Panc1 (cell line): ENCODE measurements at regions not wholly inside any gene's neighbourhood (a gene's known extent, or its start where the extent isn't known, plus 50 kb on each side); places are given as distances from the start of the nearest gene placed in this dataset.

Experiments
- ATAC-seq: fragments of 200-7000 bp; cut with Tn5 transposase; 2 replicates; pipeline ENCODE4 v1.9.1; 2020; ENCODE audit warnings: mild to moderate bottlenecking, moderate library complexity
- BruUV-seq: library from RNA; stranded (reverse); fragments of 400-500 nt; replicated peaks from 2 replicates; lab custom pipeline; 2021; lab: Mats Ljungman, UMichigan
- CTCF ChIA-PET: fragments of 300-600 bp; sonication (Branson Sonifier 250); formaldehyde crosslinking; loops from one replicate; lab custom pipeline; 2022; ENCODE audit warnings: antibody characterized with exemption; lab: Charles Lee
- POLR2A ChIA-PET: fragments of 300-600 bp; sonication (Branson Sonifier 250); formaldehyde crosslinking; loops from one replicate; lab custom pipeline; 2022; ENCODE audit warnings: antibody characterized with exemption; lab: Charles Lee
- DNase-seq: peaks from one replicate; pipeline ENCODE4 v3.0.0-alpha.2; 2010; ENCODE audit warnings: low read depth, low spot score
- H3K27ac ChIP-seq: 2 replicates; pipeline ENCODE4 v1.5.1; 2011; ENCODE audit warnings: mild to moderate bottlenecking, low read length, inconsistent platforms
- H3K27me3 ChIP-seq: fragments of 200-500 bp; sonication (Bioruptor generic); 2 replicates; pipeline ENCODE4 v1.6.0; 2014; ENCODE audit warnings: low read length, inconsistent platforms; ENCODE audit not compliant: control insufficient read depth, insufficient read depth
- H3K36me3 ChIP-seq: fragments of 200-500 bp; sonication (Bioruptor generic); 2 replicates; pipeline ENCODE4 v1.5.1; 2014; ENCODE audit warnings: inconsistent platforms, mild to moderate bottlenecking, low read length, moderate library complexity; ENCODE audit not compliant: control insufficient read depth, insufficient read depth
- H3K4me1 ChIP-seq: 2 replicates; pipeline ENCODE4 v1.5.1; 2011; ENCODE audit warnings: inconsistent platforms, mild to moderate bottlenecking, low read length, moderate library complexity; ENCODE audit not compliant: control insufficient read depth, insufficient read depth
- H3K4me3 ChIP-seq, 2 experiments: 2 replicates each; pipeline ENCODE4 v1.5.1; 2011 to 2012; ENCODE audit warnings: low read depth in 2 of 2, low read length in 2 of 2, mild to moderate bottlenecking in 2 of 2, inconsistent platforms in 1 of 2, moderate library complexity in 1 of 2
- H3K9me3 ChIP-seq: fragments of 200-500 bp; sonication (Bioruptor generic); 2 replicates; pipeline ENCODE4 v1.5.1; 2014; ENCODE audit warnings: low read depth, mild to moderate bottlenecking, inconsistent platforms, low read length, moderate library complexity; ENCODE audit not compliant: control insufficient read depth, insufficient read depth
- POLR2AphosphoS5 ChIP-seq: IDR thresholded peaks from 2 replicates; pipeline ENCODE4 v1.6.1; 2012; ENCODE audit warnings: mild to moderate bottlenecking, low read depth, low read length, moderate library complexity
- SIN3A ChIP-seq: IDR thresholded peaks from 2 replicates; pipeline ENCODE4 v1.6.1; 2012; ENCODE audit warnings: low read depth, mild to moderate bottlenecking, low read length, moderate library complexity, borderline replicate concordance; ENCODE audit not compliant: insufficient read depth
- TCF7L2 ChIP-seq: IDR thresholded peaks from 2 replicates; pipeline ENCODE4 v1.6.1; 2011; ENCODE audit warnings: mild to moderate bottlenecking, low read depth, low read length, inconsistent platforms
- in situ Hi-C: cut with HindIII; loops from 2 replicates; pipeline ENCODE4 v1.10.0; 2016; ENCODE audit warnings: low sequenced_read_pairs, low pct_unique_long_range_greater_than_20kb
- intact Hi-C: fragments of 100-400 bp; cut with micrococcal nuclease; formaldehyde crosslinking; loops from one replicate; pipeline ENCODE4 v1.10.0; 2022; ENCODE audit not compliant: unreplicated experiment
- TF ChIP-seq, protein P1 (sequence below), 2 experiments: IDR thresholded peaks; 2 replicates each; pipeline ENCODE4 v1.6.1; 2011 to 2012; ENCODE audit warnings: low read depth in 2 of 2, control low read depth in 1 of 2, low read length in 1 of 2, mild to moderate bottlenecking in 1 of 2, moderate library complexity in 1 of 2; ENCODE audit not compliant: insufficient read depth in 1 of 2
- TF ChIP-seq, protein P2 (sequence below): fragments of 450-650 bp; IDR thresholded peaks from 2 replicates; pipeline ENCODE4 v1.5.1; 2017; ENCODE audit warnings: mild to moderate bottlenecking

DNA sequence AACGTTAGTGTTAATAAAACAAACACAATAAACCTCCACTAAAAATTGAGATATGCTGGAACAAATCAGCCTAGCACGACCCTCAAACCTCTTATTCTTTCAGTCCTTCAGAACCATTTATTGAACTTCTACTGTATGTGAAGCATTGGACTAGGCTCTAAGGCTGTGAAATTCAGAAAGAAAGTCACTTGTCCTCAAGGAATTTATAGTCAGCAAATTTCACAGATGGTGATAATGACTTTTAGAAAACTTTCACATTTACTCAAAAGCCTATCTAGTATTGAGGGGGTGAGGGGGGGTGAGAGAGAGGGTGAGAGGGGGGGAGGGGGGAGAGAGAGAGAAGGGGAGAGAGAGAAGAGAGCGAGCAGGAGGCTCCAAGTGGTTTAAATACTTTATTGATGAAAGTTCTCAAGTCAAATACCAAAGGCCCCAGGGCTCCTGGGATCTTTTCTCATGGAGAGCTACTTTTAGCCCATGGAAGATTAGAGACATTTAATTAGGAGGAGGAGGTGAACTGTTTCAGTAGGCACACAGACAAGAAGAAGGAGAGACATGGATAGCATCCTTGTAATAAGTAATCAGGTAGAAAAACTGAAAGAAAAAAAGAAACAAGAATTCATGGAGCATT is 66.3 kb upstream of the SSX2IP start:
- POLR2A ChIA-PET: no interaction called here
- CTCF ChIA-PET: interaction anchor here (1.0 to 2.2 kb wide), 5 partner anchors 11 to 250 kb away, joined by 3 to 8 read pairs (median 3); partner anchors contain the start of gene GNG5
- Histone ChIP-seq H3K27me3 (no peaks in the 10 kb centered on the region), H3K36me3 (no peaks in the 10 kb centered on the region), H3K27ac (no peak overlapping the region), H3K4me3 (no peak overlapping the region), H3K9me3 (no peaks in the 10 kb centered on the region), H3K4me1 (no peaks in the 10 kb centered on the region; the same call in 1 of the 2 replicates)
- DNase-seq (no peak), ATAC-seq (no peak)
- intact Hi-C loops (loop anchor here (10.0 kb wide), 1 partner anchor 322 kb away; no protein-coding TSS in a partner anchor), in situ Hi-C loops (loop anchor here (10.0 kb wide), 1 partner anchor 842 kb away; no protein-coding TSS in a partner anchor)
- no TSS peak for BruUV-seq
- TF ChIP-seq POLR2AphosphoS5 (no peak), TCF7L2 (no peak)
- TF ChIP-seq, protein P1, sequence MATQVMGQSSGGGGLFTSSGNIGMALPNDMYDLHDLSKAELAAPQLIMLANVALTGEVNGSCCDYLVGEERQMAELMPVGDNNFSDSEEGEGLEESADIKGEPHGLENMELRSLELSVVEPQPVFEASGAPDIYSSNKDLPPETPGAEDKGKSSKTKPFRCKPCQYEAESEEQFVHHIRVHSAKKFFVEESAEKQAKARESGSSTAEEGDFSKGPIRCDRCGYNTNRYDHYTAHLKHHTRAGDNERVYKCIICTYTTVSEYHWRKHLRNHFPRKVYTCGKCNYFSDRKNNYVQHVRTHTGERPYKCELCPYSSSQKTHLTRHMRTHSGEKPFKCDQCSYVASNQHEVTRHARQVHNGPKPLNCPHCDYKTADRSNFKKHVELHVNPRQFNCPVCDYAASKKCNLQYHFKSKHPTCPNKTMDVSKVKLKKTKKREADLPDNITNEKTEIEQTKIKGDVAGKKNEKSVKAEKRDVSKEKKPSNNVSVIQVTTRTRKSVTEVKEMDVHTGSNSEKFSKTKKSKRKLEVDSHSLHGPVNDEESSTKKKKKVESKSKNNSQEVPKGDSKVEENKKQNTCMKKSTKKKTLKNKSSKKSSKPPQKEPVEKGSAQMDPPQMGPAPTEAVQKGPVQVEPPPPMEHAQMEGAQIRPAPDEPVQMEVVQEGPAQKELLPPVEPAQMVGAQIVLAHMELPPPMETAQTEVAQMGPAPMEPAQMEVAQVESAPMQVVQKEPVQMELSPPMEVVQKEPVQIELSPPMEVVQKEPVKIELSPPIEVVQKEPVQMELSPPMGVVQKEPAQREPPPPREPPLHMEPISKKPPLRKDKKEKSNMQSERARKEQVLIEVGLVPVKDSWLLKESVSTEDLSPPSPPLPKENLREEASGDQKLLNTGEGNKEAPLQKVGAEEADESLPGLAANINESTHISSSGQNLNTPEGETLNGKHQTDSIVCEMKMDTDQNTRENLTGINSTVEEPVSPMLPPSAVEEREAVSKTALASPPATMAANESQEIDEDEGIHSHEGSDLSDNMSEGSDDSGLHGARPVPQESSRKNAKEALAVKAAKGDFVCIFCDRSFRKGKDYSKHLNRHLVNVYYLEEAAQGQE (IDR thresholded peaks at IDR 0.05; ENCODE audit: insufficient read depth in 1 of 2, low read depth in 2 of 2, low read length in 1 of 2): no peak
- TF ChIP-seq, protein P2, sequence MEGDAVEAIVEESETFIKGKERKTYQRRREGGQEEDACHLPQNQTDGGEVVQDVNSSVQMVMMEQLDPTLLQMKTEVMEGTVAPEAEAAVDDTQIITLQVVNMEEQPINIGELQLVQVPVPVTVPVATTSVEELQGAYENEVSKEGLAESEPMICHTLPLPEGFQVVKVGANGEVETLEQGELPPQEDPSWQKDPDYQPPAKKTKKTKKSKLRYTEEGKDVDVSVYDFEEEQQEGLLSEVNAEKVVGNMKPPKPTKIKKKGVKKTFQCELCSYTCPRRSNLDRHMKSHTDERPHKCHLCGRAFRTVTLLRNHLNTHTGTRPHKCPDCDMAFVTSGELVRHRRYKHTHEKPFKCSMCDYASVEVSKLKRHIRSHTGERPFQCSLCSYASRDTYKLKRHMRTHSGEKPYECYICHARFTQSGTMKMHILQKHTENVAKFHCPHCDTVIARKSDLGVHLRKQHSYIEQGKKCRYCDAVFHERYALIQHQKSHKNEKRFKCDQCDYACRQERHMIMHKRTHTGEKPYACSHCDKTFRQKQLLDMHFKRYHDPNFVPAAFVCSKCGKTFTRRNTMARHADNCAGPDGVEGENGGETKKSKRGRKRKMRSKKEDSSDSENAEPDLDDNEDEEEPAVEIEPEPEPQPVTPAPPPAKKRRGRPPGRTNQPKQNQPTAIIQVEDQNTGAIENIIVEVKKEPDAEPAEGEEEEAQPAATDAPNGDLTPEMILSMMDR: no peak

DNA sequence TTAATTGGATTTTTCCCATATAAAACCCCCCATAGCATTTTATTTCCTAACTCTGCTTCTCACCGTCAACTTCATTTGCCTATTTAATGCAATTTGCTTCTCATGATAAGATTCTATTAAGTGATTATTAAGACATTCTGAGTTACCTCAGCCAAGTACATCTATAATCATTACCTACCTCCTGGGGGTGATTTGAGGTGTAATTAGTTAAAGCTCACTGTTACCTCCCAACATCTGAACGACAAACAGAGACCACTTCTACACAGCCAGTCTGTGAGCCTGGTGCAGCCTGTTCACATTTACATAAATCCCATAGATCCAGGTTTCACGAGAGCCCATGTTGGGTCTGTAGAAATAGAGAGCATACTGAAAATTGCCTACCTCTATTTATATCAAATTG is 65.7 kb upstream of the SSX2IP start:
- DNase-seq: no peak
- no peak for ATAC-seq
- H3K27me3 ChIP-seq: no peaks in the 10 kb centered on the region
- TF ChIP-seq POLR2AphosphoS5 (no peak), TCF7L2 (no peak), SIN3A (no peak)
- TF ChIP-seq, protein P2: no peak
- TF ChIP-seq, protein P1 (IDR thresholded peaks at IDR 0.05; ENCODE audit: insufficient read depth in 1 of 2, low read depth in 2 of 2, low read length in 1 of 2): no peak
- no peak overlapping the region for H3K27ac ChIP-seq
- intact Hi-C loops: loop anchor here (10.0 kb wide), 1 partner anchor 321 kb away; no protein-coding TSS in a partner anchor
- H3K4me3 ChIP-seq: no peak overlapping the region
- in situ Hi-C loops: loop anchor here (10.0 kb wide), 1 partner anchor 841 kb away; no protein-coding TSS in a partner anchor
- H3K4me1 ChIP-seq: no peaks in the 10 kb centered on the region; the same call in 1 of the 2 replicates
- no peaks in the 10 kb centered on the region for H3K9me3 ChIP-seq
- BruUV-seq: no TSS peak
- ChIA-PET POLR2A (no interaction called here), CTCF (no interaction called here)
- H3K36me3 ChIP-seq: no peaks in the 10 kb centered on the region
